ENCODE measurements at regions not wholly inside any gene's neighbourhood (a gene's known extent, or its start where the extent isn't known, plus 50 kb on each side); places are given as distances from the start of the nearest gene placed in this dataset.
"Not testable (repeated sequence)": the region's sequence is repeated elsewhere in the genome, so short reads cannot be mapped to it uniquely, and the experiment has no call there.

DNA sequence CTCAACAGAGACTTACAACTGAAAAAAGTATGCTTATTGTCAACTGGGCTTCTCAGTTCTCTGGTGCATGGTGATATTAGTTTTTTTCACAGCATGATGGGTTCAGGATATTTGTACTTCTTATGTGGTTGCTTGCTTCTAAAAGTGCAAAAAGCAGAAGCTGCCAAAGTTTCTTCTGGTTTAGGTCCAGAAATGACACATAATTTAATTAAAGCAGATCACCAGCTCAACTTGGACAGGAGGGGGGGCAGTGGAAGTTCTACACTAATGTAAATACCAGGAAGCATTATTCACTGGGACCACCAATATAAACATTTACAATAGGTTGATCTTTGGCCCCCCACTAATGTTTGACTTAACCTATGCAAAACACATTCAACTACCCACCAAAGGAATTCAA lies 354.8 kb upstream of the BRINP3 start:
- in situ Hi-C loops (cut with MboI; ENCODE audit: low pct_unique_long_range_greater_than_20kb, low sequenced_read_pairs, unreplicated experiment): no loop called here

DNA sequence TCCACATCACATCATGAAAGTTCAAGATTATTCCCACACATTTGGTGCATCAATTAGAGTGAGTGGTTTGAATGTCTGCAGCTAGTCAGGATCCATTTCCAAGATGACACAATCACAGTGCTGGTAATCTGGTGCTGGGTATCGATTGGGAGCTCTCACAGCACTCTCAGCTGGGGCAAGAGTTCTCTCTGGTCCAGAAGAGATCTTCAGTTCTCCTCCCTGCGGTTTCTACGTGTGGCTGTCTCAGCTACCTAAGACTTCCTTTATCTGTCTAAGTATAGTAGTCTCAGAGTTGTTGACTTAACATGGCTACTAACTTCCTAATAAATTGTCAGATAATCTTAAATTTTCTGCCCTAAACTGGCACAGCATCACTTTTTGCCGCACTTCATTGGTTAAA lies 358.0 kb upstream of the BRINP3 start:
- in situ Hi-C loops (cut with MboI; ENCODE audit: low pct_unique_long_range_greater_than_20kb, low sequenced_read_pairs, unreplicated experiment): no loop called here
- TF ChIP-seq, protein P1, sequence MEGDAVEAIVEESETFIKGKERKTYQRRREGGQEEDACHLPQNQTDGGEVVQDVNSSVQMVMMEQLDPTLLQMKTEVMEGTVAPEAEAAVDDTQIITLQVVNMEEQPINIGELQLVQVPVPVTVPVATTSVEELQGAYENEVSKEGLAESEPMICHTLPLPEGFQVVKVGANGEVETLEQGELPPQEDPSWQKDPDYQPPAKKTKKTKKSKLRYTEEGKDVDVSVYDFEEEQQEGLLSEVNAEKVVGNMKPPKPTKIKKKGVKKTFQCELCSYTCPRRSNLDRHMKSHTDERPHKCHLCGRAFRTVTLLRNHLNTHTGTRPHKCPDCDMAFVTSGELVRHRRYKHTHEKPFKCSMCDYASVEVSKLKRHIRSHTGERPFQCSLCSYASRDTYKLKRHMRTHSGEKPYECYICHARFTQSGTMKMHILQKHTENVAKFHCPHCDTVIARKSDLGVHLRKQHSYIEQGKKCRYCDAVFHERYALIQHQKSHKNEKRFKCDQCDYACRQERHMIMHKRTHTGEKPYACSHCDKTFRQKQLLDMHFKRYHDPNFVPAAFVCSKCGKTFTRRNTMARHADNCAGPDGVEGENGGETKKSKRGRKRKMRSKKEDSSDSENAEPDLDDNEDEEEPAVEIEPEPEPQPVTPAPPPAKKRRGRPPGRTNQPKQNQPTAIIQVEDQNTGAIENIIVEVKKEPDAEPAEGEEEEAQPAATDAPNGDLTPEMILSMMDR (IDR thresholded peaks at IDR 0.05; ENCODE audit: extremely low read depth, insufficient read depth, missing control alignments): no peak
- DNase-seq (ENCODE audit: low spot score): no peak

More for the DNA sequence above, 354.8 kb upstream of the BRINP3 start:
- TF ChIP-seq, protein P1 (IDR thresholded peaks at IDR 0.05; ENCODE audit: extremely low read depth, insufficient read depth, missing control alignments): no peak
- DNase-seq (ENCODE audit: low spot score): no peak

DNA sequence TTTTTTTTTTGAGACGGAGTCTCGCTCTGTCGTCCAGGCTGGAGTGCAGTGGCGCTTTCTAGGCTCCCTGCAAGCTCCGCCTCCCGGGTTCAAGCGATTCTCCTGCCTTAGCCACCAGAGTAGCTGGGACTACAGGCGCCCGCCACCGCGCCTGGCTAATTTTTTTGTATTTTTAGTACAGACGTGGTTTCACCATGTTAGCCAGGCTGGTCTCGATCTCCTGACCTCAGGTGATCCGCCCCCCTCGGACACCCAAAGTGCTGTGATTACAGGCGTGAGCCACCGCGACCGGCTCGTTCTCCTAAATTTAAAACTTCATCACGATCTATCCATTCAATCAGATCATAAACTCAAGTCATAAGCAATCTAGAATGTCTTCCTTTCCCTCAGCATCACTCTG lies 359.5 kb upstream of the BRINP3 start:
- DNase-seq (ENCODE audit: low spot score); in situ Hi-C loops (cut with MboI; ENCODE audit: low pct_unique_long_range_greater_than_20kb, low sequenced_read_pairs, unreplicated experiment): not testable (repeated sequence)

DNA sequence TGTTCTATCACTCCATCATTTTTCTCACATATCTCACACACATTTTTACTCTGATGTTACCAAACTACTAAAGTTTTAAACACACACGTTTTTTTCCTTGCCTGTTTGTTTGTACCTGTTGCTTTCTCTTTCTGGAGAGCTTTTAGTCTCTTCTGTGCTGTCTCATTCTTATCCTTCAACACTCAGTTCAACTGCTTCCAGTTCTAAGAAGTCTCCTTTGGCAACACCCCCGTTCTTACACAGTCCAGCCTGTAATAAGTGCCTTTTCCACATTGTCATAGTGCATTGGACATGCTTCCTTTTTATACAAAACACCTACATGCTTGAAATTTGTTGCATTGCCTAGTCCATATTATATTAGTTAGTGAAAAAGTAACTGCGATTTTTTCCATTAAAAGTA lies 360.2 kb upstream of the BRINP3 start:
- no peak for DNase-seq (ENCODE audit: low spot score)
- TF ChIP-seq, protein P1 (IDR thresholded peaks at IDR 0.05; ENCODE audit: extremely low read depth, insufficient read depth, missing control alignments): no peak
- in situ Hi-C loops (cut with MboI; ENCODE audit: low pct_unique_long_range_greater_than_20kb, low sequenced_read_pairs, unreplicated experiment): no loop called here

DNA sequence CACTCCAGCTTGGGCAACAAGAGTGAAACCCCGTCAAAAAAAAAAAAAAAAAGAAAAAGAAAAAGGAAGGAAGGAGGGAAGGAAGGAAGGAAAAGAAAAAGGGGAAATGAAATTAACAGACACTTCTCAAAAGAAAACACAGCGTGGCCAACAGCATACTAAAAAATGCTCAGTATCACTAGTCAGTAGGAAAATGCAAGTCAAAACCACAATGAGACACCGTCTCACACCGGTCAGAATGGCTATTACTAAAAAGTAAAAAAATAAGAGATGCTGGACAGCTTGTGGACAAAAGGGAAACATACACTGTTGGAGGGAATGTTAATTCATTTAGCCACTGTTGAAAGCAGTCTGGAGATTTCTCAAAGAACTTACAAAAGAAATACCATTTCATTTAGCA lies 369.5 kb upstream of the BRINP3 start:
- TF ChIP-seq, protein P1 (IDR thresholded peaks at IDR 0.05; ENCODE audit: extremely low read depth, insufficient read depth, missing control alignments): no peak
- DNase-seq (ENCODE audit: low spot score): no peak
- in situ Hi-C loops (cut with MboI; ENCODE audit: low pct_unique_long_range_greater_than_20kb, low sequenced_read_pairs, unreplicated experiment): no loop called here

GRCh38 chr1:190849346-190849745 lies 371.7 kb upstream of the BRINP3 start:
- TF ChIP-seq, protein P1 (IDR thresholded peaks at IDR 0.05; ENCODE audit: extremely low read depth, insufficient read depth, missing control alignments): no peak
- no peak for DNase-seq (ENCODE audit: low spot score)
- in situ Hi-C loops (cut with MboI; ENCODE audit: low pct_unique_long_range_greater_than_20kb, low sequenced_read_pairs, unreplicated experiment): no loop called here

- in situ Hi-C loops (cut with MboI; ENCODE audit: low pct_unique_long_range_greater_than_20kb, low sequenced_read_pairs, unreplicated experiment): no loop called here
- DNase-seq (ENCODE audit: low spot score): no peak
- TF ChIP-seq, protein P1 (IDR thresholded peaks at IDR 0.05; ENCODE audit: extremely low read depth, insufficient read depth, missing control alignments): no peak
Measured at GRCh38 chr1:190852611-190853010, 374.9 kb upstream of the BRINP3 start.

All from GM13977 (cell line).